Kidney epithelial cell (primary cell): ENCODE measurements at regions not wholly inside any gene's neighbourhood (a gene's known extent, or its start where the extent isn't known, plus 50 kb on each side); places are given as distances from the start of the nearest gene placed in this dataset.

ENCODE experiments used
- DNase-seq: peaks from one replicate; pipeline ENCODE4 v3.0.0-alpha.2; 2010; ENCODE audit warnings: low read depth
- H3K27me3 ChIP-seq: 2 replicates; pipeline ENCODE4 v1.6.0; 2011; ENCODE audit warnings: low read length; ENCODE audit not compliant: control insufficient read depth, insufficient read depth
- H3K36me3 ChIP-seq: 2 replicates; pipeline ENCODE4 v1.5.1; 2011; ENCODE audit warnings: low read length; ENCODE audit not compliant: control insufficient read depth, insufficient read depth
- H3K4me3 ChIP-seq: 2 replicates; pipeline ENCODE4 v1.5.1; 2011; ENCODE audit warnings: low read depth, mild to moderate bottlenecking, control low read depth, low read length
- TF ChIP-seq, protein P1 (sequence below): IDR thresholded peaks from 2 replicates; pipeline ENCODE4 v1.5.1; 2011; ENCODE audit warnings: mild to moderate bottlenecking, moderate library complexity, low read length, control low read depth, inconsistent platforms; ENCODE audit not compliant: insufficient read depth, poor library complexity, severe bottlenecking

DNA sequence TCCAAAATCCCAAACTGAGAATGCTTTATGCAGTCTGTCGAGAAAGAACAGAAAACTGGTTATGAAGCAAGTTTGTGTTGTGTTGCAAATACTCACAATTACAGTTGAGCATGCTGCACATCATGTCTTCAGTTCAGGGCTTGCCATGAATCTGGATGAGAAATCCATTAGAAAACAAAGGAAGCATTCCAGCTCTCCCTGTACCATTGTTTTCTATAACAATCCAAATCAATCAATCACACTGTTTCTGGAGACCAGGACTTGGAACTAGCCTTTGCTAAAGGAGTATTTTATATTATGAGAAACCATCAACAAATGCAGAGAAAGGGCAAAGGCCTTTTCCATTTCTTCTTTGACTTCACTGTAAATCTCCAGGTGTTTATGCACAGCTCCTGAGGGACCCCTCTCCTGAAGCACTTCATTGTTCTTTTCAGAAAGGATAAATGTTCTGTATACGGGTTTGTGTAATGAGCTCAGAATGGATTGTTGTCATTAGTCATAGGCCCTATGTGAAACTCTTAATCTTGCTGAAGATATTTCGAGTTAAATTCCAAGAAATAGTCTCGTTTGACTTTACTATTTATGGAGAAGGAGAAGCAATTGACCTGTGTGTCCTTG is 364.7 kb upstream of the POM121L12 start:
- no peak overlapping the region for H3K4me3 ChIP-seq
- TF ChIP-seq, protein P1, sequence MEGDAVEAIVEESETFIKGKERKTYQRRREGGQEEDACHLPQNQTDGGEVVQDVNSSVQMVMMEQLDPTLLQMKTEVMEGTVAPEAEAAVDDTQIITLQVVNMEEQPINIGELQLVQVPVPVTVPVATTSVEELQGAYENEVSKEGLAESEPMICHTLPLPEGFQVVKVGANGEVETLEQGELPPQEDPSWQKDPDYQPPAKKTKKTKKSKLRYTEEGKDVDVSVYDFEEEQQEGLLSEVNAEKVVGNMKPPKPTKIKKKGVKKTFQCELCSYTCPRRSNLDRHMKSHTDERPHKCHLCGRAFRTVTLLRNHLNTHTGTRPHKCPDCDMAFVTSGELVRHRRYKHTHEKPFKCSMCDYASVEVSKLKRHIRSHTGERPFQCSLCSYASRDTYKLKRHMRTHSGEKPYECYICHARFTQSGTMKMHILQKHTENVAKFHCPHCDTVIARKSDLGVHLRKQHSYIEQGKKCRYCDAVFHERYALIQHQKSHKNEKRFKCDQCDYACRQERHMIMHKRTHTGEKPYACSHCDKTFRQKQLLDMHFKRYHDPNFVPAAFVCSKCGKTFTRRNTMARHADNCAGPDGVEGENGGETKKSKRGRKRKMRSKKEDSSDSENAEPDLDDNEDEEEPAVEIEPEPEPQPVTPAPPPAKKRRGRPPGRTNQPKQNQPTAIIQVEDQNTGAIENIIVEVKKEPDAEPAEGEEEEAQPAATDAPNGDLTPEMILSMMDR: no peak
- H3K36me3 ChIP-seq: no peaks in the 10 kb centered on the region
- H3K27me3 ChIP-seq: no peaks in the 10 kb centered on the region
- DNase-seq: no peak

DNA sequence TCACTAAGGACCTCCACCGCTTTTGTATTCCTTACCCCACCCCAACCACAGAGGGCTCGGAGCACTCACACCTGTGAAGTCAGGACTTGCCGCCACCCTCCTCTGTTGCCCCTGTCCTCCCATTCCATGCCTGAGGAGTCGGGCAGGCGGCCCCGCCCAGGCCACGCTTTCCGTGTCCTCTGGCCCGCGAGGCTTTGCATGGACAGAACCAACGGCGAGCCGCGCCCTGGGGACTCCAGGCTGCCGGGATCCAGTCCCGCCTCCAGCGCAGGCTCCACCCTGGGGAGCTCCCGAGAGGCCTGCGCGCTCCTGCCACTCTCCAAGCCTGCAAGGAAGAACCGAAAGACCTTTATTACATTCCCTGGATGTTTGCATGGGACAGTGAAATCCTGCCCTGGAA is 366.4 kb upstream of the POM121L12 start:
- no peaks in the 10 kb centered on the region for H3K36me3 ChIP-seq
- no peak for DNase-seq
- H3K4me3 ChIP-seq: no peak overlapping the region
- no peaks in the 10 kb centered on the region for H3K27me3 ChIP-seq
- TF ChIP-seq, protein P1: no peak

DNA sequence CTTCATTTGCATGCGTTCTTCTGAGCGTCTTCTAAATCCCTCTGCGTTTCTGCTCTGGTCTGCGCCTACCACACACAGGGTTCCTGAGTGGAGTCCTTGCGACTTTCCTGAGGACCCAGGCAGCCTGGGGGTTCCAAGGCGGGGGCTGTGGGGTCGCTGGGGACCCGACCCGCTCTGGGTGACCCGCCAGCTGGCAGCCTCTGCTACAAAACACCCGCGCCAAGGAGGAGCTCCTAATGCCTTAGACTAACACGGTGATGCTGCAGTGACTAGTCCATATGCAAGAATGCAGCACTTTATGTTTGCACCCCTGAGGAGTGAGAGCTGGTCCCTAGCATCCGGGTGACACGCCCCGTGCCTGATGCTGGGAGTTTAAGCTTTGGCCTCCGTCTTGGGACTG is 367.0 kb upstream of the POM121L12 start:
- DNase-seq: no peak
- Histone ChIP-seq H3K27me3 (no peaks in the 10 kb centered on the region), H3K36me3 (no peaks in the 10 kb centered on the region), H3K4me3 (no peak overlapping the region)
- TF ChIP-seq, protein P1: no peak

DNA sequence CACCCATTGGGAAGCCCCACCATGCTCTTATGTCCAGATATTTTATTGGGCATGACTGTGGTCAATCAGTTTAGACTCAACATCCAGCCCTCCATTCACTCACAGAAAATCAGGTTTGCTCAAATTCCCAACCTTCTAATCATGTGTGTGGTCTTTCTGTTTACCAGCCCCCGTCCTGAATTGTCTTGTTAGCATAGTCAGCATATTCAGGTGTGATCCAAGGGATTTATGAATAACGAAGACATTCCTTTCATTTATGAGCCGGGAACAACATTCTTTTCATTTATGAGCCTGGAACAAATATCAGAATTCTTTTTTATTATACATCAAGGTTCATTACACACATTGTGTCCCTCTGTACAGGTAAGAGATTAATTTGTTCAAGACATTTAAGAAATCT is 376.3 kb upstream of the POM121L12 start:
- DNase-seq: no peak
- no peak overlapping the region for H3K4me3 ChIP-seq
- TF ChIP-seq, protein P1: no peak

DNA sequence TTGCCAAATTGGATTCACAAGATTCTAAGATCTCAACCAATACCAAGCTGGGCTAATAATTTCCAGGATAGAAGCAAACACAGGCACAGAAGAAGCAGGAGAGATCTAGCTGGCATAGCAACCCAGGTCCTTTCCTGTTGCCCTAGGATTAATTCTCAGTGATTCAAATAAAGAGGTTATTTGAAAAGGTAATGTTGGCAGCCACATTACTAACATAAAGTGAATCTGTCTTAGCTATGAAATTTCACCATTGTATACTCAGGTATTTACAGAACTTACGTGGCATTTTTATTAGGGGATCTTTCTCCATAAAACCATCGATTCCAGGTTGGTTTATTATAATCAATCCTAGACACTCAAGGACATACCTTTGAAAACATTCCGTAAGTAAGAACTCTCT is 379.3 kb upstream of the POM121L12 start:
- Histone ChIP-seq H3K36me3 (no peaks in the 10 kb centered on the region), H3K4me3 (no peak overlapping the region), H3K27me3 (no peaks in the 10 kb centered on the region)
- TF ChIP-seq, protein P1: no peak
- DNase-seq: no peak

More for the DNA sequence above, 376.3 kb upstream of the POM121L12 start:
- Histone ChIP-seq H3K36me3 (no peaks in the 10 kb centered on the region), H3K27me3 (no peaks in the 10 kb centered on the region)

DNA sequence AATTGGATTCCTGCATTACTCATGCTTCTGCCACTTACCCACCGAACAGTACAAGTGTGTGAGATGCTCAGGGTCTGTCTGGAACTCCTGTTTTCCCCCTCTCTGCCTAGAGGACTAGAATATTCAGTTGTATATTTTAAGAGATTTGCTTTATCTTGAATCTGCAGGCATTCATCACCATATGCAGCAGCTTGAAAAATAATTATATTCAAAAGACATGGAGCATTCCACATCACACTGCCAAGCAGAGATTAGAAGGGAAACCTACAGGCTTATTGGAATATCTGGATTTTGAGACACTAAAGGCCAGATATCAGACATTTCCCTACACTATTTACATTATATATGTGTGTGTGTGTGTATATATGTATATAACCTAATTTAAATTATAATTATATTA is 382.8 kb upstream of the POM121L12 start:
- Histone ChIP-seq H3K4me3 (no peak overlapping the region), H3K27me3 (no peaks in the 10 kb centered on the region), H3K36me3 (no peaks in the 10 kb centered on the region)
- no peak for DNase-seq
- TF ChIP-seq, protein P1: no peak
